ENCODE measurements at regions not wholly inside any gene's neighbourhood (a gene's known extent, or its start where the extent isn't known, plus 50 kb on each side); places are given as distances from the start of the nearest gene placed in this dataset.

GRCh38 chr1:221907166-221907932 lies 165.5 kb upstream of the DUSP10 start:
- H3F3A ChIP-seq (replicated peaks; ENCODE audit: insufficient read depth), result no peaks in the 10 kb centered on the region
- H3K4me3 ChIP-seq (ENCODE audit: low read depth in 2 of 2, low read length in 1 of 2), result no peak overlapping the region
- no peaks in the 10 kb centered on the region for H3K9me3 ChIP-seq
- no peak overlapping the region for H3K4me2 ChIP-seq
- POLR2A ChIA-PET, result no interaction called here
- H2AFZ ChIP-seq (ENCODE audit: low read depth), result no peak overlapping the region
- H3K4me1 ChIP-seq (ENCODE audit: control insufficient read depth in 1 of 2, insufficient read depth in 2 of 2, low read depth in 1 of 2, low read length in 1 of 2), result no peaks in the 10 kb centered on the region
- H3K27me3 ChIP-seq (ENCODE audit: insufficient read depth), result no peaks in the 10 kb centered on the region
- no peaks in the 10 kb centered on the region for H3K9me2 ChIP-seq
- 75% methylated on average over 8 of the region's 8 CpGs for WGBS (ENCODE audit: low lambda C conversion rate)
- no peak overlapping the region for H3K9ac ChIP-seq
- no peak for DNase-seq
- CTCF ChIA-PET, result interaction anchor here (1.2 kb wide), 1 partner anchor 37 kb away, joined by 3 read pairs; no protein-coding TSS in a partner anchor
- H4K20me1 ChIP-seq (ENCODE audit: insufficient read depth), result no peaks in the 10 kb centered on the region
- no peak overlapping the region for H3K27ac ChIP-seq (ENCODE audit: low read depth in 2 of 2, low read length in 1 of 2)
- TF ChIP-seq RFX5 (IDR thresholded peaks at IDR 0.05; ENCODE audit: low read length) (no peak), YY1 (IDR thresholded peaks at IDR 0.05; ENCODE audit: low read depth) (no peak), MAX (IDR thresholded peaks at IDR 0.05; ENCODE audit: low read depth) (no peak), ELF1 (IDR thresholded peaks at IDR 0.05) (no peak), IRF3 (IDR thresholded peaks at IDR 0.05; ENCODE audit: low read depth, low read length) (no peak), RAD21 (IDR thresholded peaks at IDR 0.05; ENCODE audit: low read length) (no peak), POLR2AphosphoS5 (IDR thresholded peaks at IDR 0.05; ENCODE audit: low read depth, low read length) (no peak), FOSL2 (IDR thresholded peaks at IDR 0.05; ENCODE audit: borderline replicate concordance, low read depth) (no peak), EZH2phosphoT487 (IDR thresholded peaks at IDR 0.05; ENCODE audit: borderline replicate concordance, low read depth) (no peak), REST (IDR thresholded peaks at IDR 0.05; ENCODE audit: low read depth, low read length) (no peak), RCOR1 (IDR thresholded peaks at IDR 0.05; ENCODE audit: low read length) (no peak), NRF1 (IDR thresholded peaks at IDR 0.05; ENCODE audit: low read depth, low read length) (no peak), TCF12 (IDR thresholded peaks at IDR 0.05) (no peak), SMC3 (IDR thresholded peaks at IDR 0.05; ENCODE audit: low read depth, low read length) (no peak), EP300 (IDR thresholded peaks at IDR 0.05; ENCODE audit: borderline replicate concordance in 1 of 2, low read depth in 1 of 2, low read length in 1 of 2) (no peak), SIN3A (IDR thresholded peaks at IDR 0.05; ENCODE audit: borderline replicate concordance, low read depth, low read length) (no peak), JUND (IDR thresholded peaks at IDR 0.05) (no peak), PBX3 (IDR thresholded peaks at IDR 0.05) (no peak)
- no peaks in the 10 kb centered on the region for H3K36me3 ChIP-seq (replicated peaks in 1 of 2; ENCODE audit: control insufficient read depth in 1 of 2, insufficient read depth in 2 of 2, low read length in 1 of 2)
- no peaks in the 10 kb centered on the region for H3K79me2 ChIP-seq (ENCODE audit: insufficient read depth)
